Glutamatergic neuron (in vitro differentiated cells): ENCODE measurements at regions not wholly inside any gene's neighbourhood (a gene's known extent, or its start where the extent isn't known, plus 50 kb on each side); places are given as distances from the start of the nearest gene placed in this dataset.

ENCODE experiments used
- DNase-seq: peaks from one replicate; pipeline ENCODE4 v3.0.0; 2022
- H3K27ac Mint-ChIP-seq: one replicate; pipeline ENCODE4 v1.8.0; 2020; ENCODE audit warnings: mild to moderate bottlenecking, mixed read lengths, inconsistent platforms; ENCODE audit not compliant: unreplicated experiment
- H3K27me3 Mint-ChIP-seq: one replicate; pipeline ENCODE4 v1.8.0; 2020; ENCODE audit warnings: mild to moderate bottlenecking, moderate library complexity, mixed read lengths, inconsistent platforms; ENCODE audit not compliant: unreplicated experiment
- H3K36me3 Mint-ChIP-seq: one replicate; pipeline ENCODE4 v1.8.0; 2020; ENCODE audit warnings: mild to moderate bottlenecking, mixed read lengths, inconsistent platforms; ENCODE audit not compliant: unreplicated experiment
- H3K4me1 Mint-ChIP-seq: one replicate; pipeline ENCODE4 v1.8.0; 2020; ENCODE audit warnings: mild to moderate bottlenecking, low read depth, mixed read lengths, inconsistent platforms; ENCODE audit not compliant: unreplicated experiment
- H3K4me3 Mint-ChIP-seq: one replicate; pipeline ENCODE4 v1.8.0; 2020; ENCODE audit warnings: mild to moderate bottlenecking, mixed read lengths, inconsistent platforms; ENCODE audit not compliant: unreplicated experiment
- H3K9me3 Mint-ChIP-seq: one replicate; pipeline ENCODE4 v1.8.0; 2020; ENCODE audit warnings: mild to moderate bottlenecking, moderate library complexity, mixed read lengths, inconsistent platforms; ENCODE audit not compliant: unreplicated experiment
- TF ChIP-seq, protein P1 (sequence below): fragments of 200-600 bp; sonication (generic); IDR thresholded peaks from one replicate; pipeline ENCODE4 v1.5.0; 2021; ENCODE audit not compliant: partially characterized antibody, unreplicated experiment

GRCh38 chr15:61382927-61383326 is 153.8 kb upstream of the RORA start:
- H3K4me3 Mint-ChIP-seq = no peak overlapping the region
- TF ChIP-seq, protein P1, sequence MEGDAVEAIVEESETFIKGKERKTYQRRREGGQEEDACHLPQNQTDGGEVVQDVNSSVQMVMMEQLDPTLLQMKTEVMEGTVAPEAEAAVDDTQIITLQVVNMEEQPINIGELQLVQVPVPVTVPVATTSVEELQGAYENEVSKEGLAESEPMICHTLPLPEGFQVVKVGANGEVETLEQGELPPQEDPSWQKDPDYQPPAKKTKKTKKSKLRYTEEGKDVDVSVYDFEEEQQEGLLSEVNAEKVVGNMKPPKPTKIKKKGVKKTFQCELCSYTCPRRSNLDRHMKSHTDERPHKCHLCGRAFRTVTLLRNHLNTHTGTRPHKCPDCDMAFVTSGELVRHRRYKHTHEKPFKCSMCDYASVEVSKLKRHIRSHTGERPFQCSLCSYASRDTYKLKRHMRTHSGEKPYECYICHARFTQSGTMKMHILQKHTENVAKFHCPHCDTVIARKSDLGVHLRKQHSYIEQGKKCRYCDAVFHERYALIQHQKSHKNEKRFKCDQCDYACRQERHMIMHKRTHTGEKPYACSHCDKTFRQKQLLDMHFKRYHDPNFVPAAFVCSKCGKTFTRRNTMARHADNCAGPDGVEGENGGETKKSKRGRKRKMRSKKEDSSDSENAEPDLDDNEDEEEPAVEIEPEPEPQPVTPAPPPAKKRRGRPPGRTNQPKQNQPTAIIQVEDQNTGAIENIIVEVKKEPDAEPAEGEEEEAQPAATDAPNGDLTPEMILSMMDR = no peak
- no peak overlapping the region for H3K27ac Mint-ChIP-seq
- H3K36me3 Mint-ChIP-seq = peaks cover 9% of the 10 kb centered on the region
- H3K4me1 Mint-ChIP-seq = no peaks in the 10 kb centered on the region
- no peak for DNase-seq
- H3K27me3 Mint-ChIP-seq = peaks cover 2% of the 10 kb centered on the region
- H3K9me3 Mint-ChIP-seq = peaks cover 7% of the 10 kb centered on the region

DNA sequence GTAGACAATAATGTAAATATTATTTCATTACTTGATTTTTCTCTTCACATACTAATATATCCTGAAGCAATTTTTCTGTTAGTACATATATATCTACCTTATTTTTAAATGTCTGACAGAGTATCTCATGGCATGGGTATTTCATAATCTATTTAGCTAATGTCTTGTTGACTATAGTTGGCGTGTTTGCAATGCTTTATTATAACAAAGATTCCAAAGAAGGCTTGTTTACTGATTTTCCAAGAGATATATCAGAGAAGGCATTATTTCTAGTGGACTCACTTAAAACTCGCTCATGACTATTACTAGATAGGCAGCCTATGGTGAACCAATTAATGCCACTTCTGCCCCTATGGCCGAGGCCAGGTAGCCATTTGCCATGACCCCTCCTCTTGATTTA is 152.4 kb upstream of the RORA start:
- TF ChIP-seq, protein P1 = no peak

DNA sequence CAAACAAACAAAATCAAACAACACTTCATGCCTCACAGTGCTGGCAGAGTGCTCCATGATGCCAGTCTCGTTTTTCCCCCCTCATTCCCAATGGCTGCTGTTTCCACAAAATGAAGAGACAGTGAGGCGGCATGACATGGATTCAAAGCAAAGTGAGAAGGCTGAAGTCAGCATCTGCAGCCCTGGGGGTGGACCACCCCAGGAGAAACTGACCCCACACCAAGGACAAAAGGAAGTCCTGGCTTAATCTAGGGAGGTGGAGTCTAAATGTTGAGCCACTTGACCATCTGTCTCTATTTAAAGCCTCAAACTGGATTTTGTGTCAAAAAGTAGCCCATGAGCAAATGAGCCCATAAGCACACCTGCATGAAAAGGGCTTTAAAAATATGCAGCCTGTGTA is 151.2 kb upstream of the RORA start:
- Mint-ChIP-seq H3K36me3 (peaks cover 5% of the 10 kb centered on the region), H3K27ac (no peak overlapping the region), H3K4me1 (no peaks in the 10 kb centered on the region), H3K9me3 (peaks cover 4% of the 10 kb centered on the region), H3K4me3 (no peak overlapping the region), H3K27me3 (peaks cover 2% of the 10 kb centered on the region)
- no peak for DNase-seq
- TF ChIP-seq, protein P1 = no peak

More for the DNA sequence above, 152.4 kb upstream of the RORA start:
- Mint-ChIP-seq H3K27me3 (peaks cover 2% of the 10 kb centered on the region), H3K27ac (no peak overlapping the region), H3K4me3 (no peak overlapping the region), H3K9me3 (peaks cover 5% of the 10 kb centered on the region), H3K4me1 (no peaks in the 10 kb centered on the region), H3K36me3 (peaks cover 5% of the 10 kb centered on the region)
- no peak for DNase-seq

GRCh38 chr15:61379005-61379404 is 149.9 kb upstream of the RORA start:
- H3K9me3 Mint-ChIP-seq = peaks cover 2% of the 10 kb centered on the region
- no peak overlapping the region for H3K27ac Mint-ChIP-seq
- no peaks in the 10 kb centered on the region for H3K4me1 Mint-ChIP-seq
- H3K27me3 Mint-ChIP-seq = no peaks in the 10 kb centered on the region
- TF ChIP-seq, protein P1 = no peak
- no peak for DNase-seq
- no peak overlapping the region for H3K4me3 Mint-ChIP-seq
- no peaks in the 10 kb centered on the region for H3K36me3 Mint-ChIP-seq

GRCh38 chr15:61376961-61377360 is 147.9 kb upstream of the RORA start:
- H3K9me3 Mint-ChIP-seq = peaks cover 3% of the 10 kb centered on the region
- no peaks in the 10 kb centered on the region for H3K36me3 Mint-ChIP-seq
- H3K4me3 Mint-ChIP-seq = no peak overlapping the region
- TF ChIP-seq, protein P1 = no peak
- H3K4me1 Mint-ChIP-seq = no peaks in the 10 kb centered on the region
- DNase-seq = no peak
- no peaks in the 10 kb centered on the region for H3K27me3 Mint-ChIP-seq
- H3K27ac Mint-ChIP-seq = no peak overlapping the region
